Left lung (tissue), 4 donors: ENCODE measurements at regions not wholly inside any gene's neighbourhood (a gene's known extent, or its start where the extent isn't known, plus 50 kb on each side); places are given as distances from the start of the nearest gene placed in this dataset.

Experiments
- ATAC-seq: fragments of 200-7000 bp; cut with Tn5 transposase; one replicate; pipeline ENCODE4 v1.9.1; 2020; ENCODE audit warnings: moderate library complexity
- DNase-seq, 4 donors: peaks; one replicate each; pipeline ENCODE4 v3.0.0-alpha.2; 2013 to 2020
- H3K27ac ChIP-seq, 2 donors: fragments of 200-600 bp; sonication (generic) in 1 of 2; one replicate each; pipeline versions ENCODE4 v1.5.0 to v1.8.0; 2020 to 2021
- H3K27me3 ChIP-seq, 2 donors: fragments of 200-600 bp; sonication (generic) in 1 of 2; one replicate each; pipeline versions ENCODE4 v1.5.0 to v1.8.0; 2020 to 2021
- H3K36me3 ChIP-seq, 2 donors: fragments of 200-600 bp; sonication (generic) in 1 of 2; one replicate each; pipeline versions ENCODE4 v1.5.0 to v1.8.0; 2020 to 2021
- H3K4me1 ChIP-seq, 2 donors: fragments of 200-600 bp; one replicate each; pipeline ENCODE4 v1.8.0; 2021
- H3K4me3 ChIP-seq, 2 donors: fragments of 200-600 bp; sonication (generic) in 1 of 2; one replicate each; pipeline versions ENCODE4 v1.5.0 to v1.8.0; 2020 to 2021; ENCODE audit warnings: mild to moderate bottlenecking in 1 of 2
- H3K9me3 ChIP-seq, 2 donors: fragments of 200-600 bp; sonication (generic) in 1 of 2; one replicate each; pipeline versions ENCODE4 v1.5.0 to v1.8.0; 2020 to 2021
- intact Hi-C, 2 donors: fragments of 100-400 bp; cut with DNase I; formaldehyde crosslinking; loops; one replicate each; pipeline versions ENCODE4 v1.11.2 to v1.14.2; 2022
- TF ChIP-seq, protein P1 (sequence below), 2 donors: fragments of 200-600 bp; sonication (generic) in 1 of 2; IDR thresholded peaks; one replicate each; pipeline versions ENCODE4 v1.5.0 to v1.8.0; 2021; ENCODE audit warnings: antibody characterized with exemption in 2 of 2
- donor health status: DM: no; HTN: yes; CAD: no.
- donor health status: DM: no; HTN: no; CAD: no.

- H3K4me3 ChIP-seq = no peak overlapping the region
- H3K9me3 ChIP-seq = peaks cover 0 to 23% of the 10 kb centered on the region in 2 donors
- no peaks in the 10 kb centered on the region for H3K36me3 ChIP-seq
- TF ChIP-seq, protein P1, sequence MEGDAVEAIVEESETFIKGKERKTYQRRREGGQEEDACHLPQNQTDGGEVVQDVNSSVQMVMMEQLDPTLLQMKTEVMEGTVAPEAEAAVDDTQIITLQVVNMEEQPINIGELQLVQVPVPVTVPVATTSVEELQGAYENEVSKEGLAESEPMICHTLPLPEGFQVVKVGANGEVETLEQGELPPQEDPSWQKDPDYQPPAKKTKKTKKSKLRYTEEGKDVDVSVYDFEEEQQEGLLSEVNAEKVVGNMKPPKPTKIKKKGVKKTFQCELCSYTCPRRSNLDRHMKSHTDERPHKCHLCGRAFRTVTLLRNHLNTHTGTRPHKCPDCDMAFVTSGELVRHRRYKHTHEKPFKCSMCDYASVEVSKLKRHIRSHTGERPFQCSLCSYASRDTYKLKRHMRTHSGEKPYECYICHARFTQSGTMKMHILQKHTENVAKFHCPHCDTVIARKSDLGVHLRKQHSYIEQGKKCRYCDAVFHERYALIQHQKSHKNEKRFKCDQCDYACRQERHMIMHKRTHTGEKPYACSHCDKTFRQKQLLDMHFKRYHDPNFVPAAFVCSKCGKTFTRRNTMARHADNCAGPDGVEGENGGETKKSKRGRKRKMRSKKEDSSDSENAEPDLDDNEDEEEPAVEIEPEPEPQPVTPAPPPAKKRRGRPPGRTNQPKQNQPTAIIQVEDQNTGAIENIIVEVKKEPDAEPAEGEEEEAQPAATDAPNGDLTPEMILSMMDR (IDR thresholded peaks at IDR 0.05) = no peak
- no peak for DNase-seq
- peaks cover 0 to 15% of the 10 kb centered on the region in 2 donors for H3K27me3 ChIP-seq
- intact Hi-C loops = no loop called here
- ATAC-seq = no peak
- H3K4me1 ChIP-seq = no peaks in the 10 kb centered on the region
- H3K27ac ChIP-seq = no peak overlapping the region
These were observed 386.2 kb downstream of the AACS start for GRCh38 chr12:125451408-125451807.

DNA sequence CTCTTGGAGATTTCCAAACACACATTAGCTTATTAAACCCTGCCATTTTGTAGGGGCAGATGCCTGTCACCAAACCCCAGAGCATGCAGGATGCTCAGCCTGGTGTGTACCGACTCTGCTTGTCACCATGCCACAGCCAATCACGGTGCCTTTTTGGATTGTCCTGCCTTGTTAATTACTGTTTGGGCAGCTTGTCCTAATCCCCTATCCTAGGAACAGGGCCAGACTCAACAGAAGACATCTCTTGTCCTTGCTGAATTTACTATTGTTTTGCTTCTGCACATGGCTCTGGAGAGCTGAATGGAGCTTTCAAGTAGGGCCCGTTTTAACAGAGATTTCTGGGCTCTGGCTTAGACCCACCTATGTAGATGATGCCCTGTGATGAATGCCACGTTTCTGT is 388.5 kb downstream of the AACS start:
- peaks cover 0 to 21% of the 10 kb centered on the region in 2 donors for H3K27me3 ChIP-seq
- TF ChIP-seq, protein P1 (IDR thresholded peaks at IDR 0.05) = no peak
- peaks cover 0 to 18% of the 10 kb centered on the region in 2 donors for H3K9me3 ChIP-seq
- intact Hi-C loops = no loop called here
- H3K27ac ChIP-seq = no peak overlapping the region
- no peaks in the 10 kb centered on the region for H3K36me3 ChIP-seq
- no peak for DNase-seq
- H3K4me3 ChIP-seq = no peak overlapping the region
- no peak for ATAC-seq
- H3K4me1 ChIP-seq = no peaks in the 10 kb centered on the region

DNA sequence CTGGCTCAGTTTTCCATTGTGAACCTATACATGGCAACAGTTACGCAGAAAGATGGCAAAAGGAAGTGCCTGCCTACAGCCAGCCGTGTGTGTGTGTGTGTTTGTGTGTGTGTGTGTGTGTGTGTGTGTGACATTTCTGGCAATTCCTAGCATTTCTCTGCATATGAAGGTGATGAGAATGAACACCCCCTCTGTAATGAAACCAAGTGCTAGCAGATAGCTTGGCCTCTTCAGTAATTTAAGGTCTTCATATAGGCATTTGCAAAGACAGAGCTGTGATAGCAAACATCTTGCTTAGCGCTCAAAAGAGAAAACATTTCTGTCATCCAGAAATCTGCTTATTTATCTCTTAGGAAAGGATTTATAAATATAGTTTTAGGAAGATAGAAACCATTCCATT is 389.1 kb downstream of the AACS start:
- no peaks in the 10 kb centered on the region for H3K4me1 ChIP-seq
- TF ChIP-seq, protein P1 (IDR thresholded peaks at IDR 0.05) = no peak
- H3K27ac ChIP-seq = no peak overlapping the region
- no peak overlapping the region for H3K4me3 ChIP-seq
- no peak for DNase-seq
- peaks cover 0 to 18% of the 10 kb centered on the region in 2 donors for H3K9me3 ChIP-seq
- ATAC-seq = no peak
- intact Hi-C loops = no loop called here
- no peaks in the 10 kb centered on the region for H3K36me3 ChIP-seq
- H3K27me3 ChIP-seq = peaks cover 0 to 21% of the 10 kb centered on the region in 2 donors

DNA sequence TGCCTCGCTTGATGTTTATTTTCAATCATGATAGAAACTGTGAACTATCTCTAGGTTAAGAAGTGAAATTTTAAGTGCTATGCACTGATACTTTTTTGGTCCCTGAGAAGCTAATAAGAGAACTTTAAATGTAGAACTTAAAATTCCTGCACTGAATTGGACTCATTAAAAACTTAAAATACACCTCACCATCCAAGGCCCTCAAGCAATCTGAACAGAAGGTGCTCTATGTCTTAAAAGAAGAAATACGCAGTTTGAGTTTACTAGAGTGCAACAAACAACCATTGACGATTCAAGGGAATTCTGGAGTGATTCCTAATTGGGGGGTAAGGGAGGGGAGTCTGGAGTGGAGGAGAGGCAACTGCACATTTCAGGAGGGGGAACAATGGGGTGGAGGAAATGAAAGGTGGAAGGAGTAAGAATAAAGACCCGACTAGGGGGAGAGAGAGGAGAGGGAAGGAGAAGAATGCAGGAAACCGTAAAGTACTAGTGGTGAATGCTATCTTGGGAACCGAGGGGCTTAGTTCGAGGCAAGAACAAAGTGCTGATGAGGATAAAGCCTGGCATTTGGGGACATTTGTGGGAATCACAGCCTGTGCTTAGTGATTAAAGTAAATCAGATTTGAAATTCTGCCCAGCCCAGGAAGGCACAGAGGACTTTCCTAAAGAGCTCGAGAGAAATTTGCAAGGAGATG is 389.7 kb downstream of the AACS start:
- intact Hi-C loops = no loop called here
- ATAC-seq (no peak), DNase-seq (no peak)
- H3K4me1 ChIP-seq = no peaks in the 10 kb centered on the region
- H3K27ac ChIP-seq = no peak overlapping the region
- peaks cover 0 to 18% of the 10 kb centered on the region in 2 donors for H3K9me3 ChIP-seq
- H3K36me3 ChIP-seq = no peaks in the 10 kb centered on the region
- no peak overlapping the region for H3K4me3 ChIP-seq
- TF ChIP-seq, protein P1 (IDR thresholded peaks at IDR 0.05) = no peak
- H3K27me3 ChIP-seq = peaks cover 0 to 21% of the 10 kb centered on the region in 2 donors

DNA sequence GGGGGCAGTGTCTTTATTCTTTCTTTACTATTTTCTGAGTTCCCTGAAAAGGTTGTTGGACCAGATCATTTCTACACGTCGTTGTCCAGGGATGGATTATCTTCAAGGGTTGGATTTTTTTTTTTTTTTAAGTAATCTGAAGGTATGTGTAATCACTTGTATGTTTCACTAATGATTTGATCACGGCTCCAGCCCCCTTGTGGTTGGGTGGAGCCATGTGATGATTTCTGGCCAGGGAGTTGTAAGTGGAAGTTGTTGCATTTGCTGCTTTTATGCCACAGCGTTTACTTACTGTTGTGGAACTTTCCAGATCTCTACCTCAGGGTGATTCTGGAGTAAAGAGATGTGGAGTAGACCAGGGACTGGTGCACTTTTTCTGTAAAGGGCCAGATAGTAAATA is 390.3 kb downstream of the AACS start:
- no peaks in the 10 kb centered on the region for H3K36me3 ChIP-seq
- TF ChIP-seq, protein P1 (IDR thresholded peaks at IDR 0.05) = no peak
- intact Hi-C loops = no loop called here
- no peak overlapping the region for H3K27ac ChIP-seq
- H3K4me3 ChIP-seq = no peak overlapping the region
- ATAC-seq (no peak), DNase-seq (no peak)
- H3K27me3 ChIP-seq = peaks cover 0 to 21% of the 10 kb centered on the region in 2 donors
- H3K9me3 ChIP-seq = peaks cover 0 to 13% of the 10 kb centered on the region in 2 donors
- no peaks in the 10 kb centered on the region for H3K4me1 ChIP-seq
